Hepatocyte (in vitro differentiated cells): ENCODE measurements at regions not wholly inside any gene's neighbourhood (a gene's known extent, or its start where the extent isn't known, plus 50 kb on each side); places are given as distances from the start of the nearest gene placed in this dataset.

Experiments used
- DNase-seq: peaks from one replicate; pipeline ENCODE4 v3.0.0-alpha.2; 2016; ENCODE audit warnings: low spot score
- H2AFZ ChIP-seq: fragments of 200-600 bp; sonication (generic); 2 replicates; pipeline ENCODE4 v1.6.0; 2016; ENCODE audit warnings: antibody characterized with exemption, mild to moderate bottlenecking
- H3K27ac ChIP-seq: fragments of 200-600 bp; sonication (generic); 2 replicates; pipeline ENCODE4 v1.5.1; 2016; ENCODE audit warnings: mild to moderate bottlenecking
- H3K27me3 ChIP-seq: fragments of 200-600 bp; sonication (generic); 2 replicates; pipeline ENCODE4 v1.6.1; 2016
- H3K36me3 ChIP-seq: fragments of 200-600 bp; sonication (generic); replicated peaks from 2 replicates; pipeline ENCODE4 v1.5.1; 2016; ENCODE audit warnings: low read depth; ENCODE audit not compliant: insufficient read depth
- H3K4me1 ChIP-seq: fragments of 200-600 bp; sonication (generic); 2 replicates; pipeline ENCODE4 v1.5.1; 2016; ENCODE audit warnings: mild to moderate bottlenecking, moderate library complexity; ENCODE audit not compliant: insufficient read depth
- H3K4me2 ChIP-seq: fragments of 200-600 bp; sonication (generic); 2 replicates; pipeline ENCODE4 v1.6.0; 2016
- H3K4me3 ChIP-seq: fragments of 200-600 bp; sonication (generic); 2 replicates; pipeline ENCODE4 v1.5.1; 2016; ENCODE audit warnings: mild to moderate bottlenecking
- H3K79me2 ChIP-seq: fragments of 200-600 bp; sonication (generic); 2 replicates; pipeline ENCODE4 v1.6.0; 2017; ENCODE audit warnings: mild to moderate bottlenecking
- H3K9me2 ChIP-seq: fragments of 200-600 bp; sonication (generic); replicated peaks from 2 replicates; pipeline ENCODE4 v1.6.0; 2017; ENCODE audit warnings: mild to moderate bottlenecking; ENCODE audit not compliant: insufficient read depth
- H3K9me3 ChIP-seq: fragments of 200-600 bp; sonication (generic); 2 replicates; pipeline ENCODE4 v1.5.1; 2016; ENCODE audit warnings: low read depth, mild to moderate bottlenecking
- H4K20me1 ChIP-seq: fragments of 200-600 bp; sonication (generic); 2 replicates; pipeline ENCODE4 v1.6.0; 2016; ENCODE audit warnings: mild to moderate bottlenecking; ENCODE audit not compliant: insufficient read depth, poor library complexity, severe bottlenecking
- EZH2 ChIP-seq: fragments of 200-600 bp; sonication (generic); IDR thresholded peaks from 2 replicates; pipeline ENCODE4 v1.6.1; 2016; ENCODE audit warnings: antibody characterized with exemption, mild to moderate bottlenecking, borderline replicate concordance
- EZH2phosphoT487 ChIP-seq: fragments of 200-600 bp; sonication (generic); IDR thresholded peaks from one replicate; pipeline ENCODE4 v1.6.1; 2018; ENCODE audit warnings: antibody characterized with exemption, mild to moderate bottlenecking, low read depth, moderate library complexity; ENCODE audit not compliant: unreplicated experiment, severe bottlenecking
- WGBS: methylation state at CpG from one replicate; pipeline ENCODE4 v1.1.6; 2016; ENCODE audit warnings: low lambda C conversion rate; ENCODE audit errors: missing lambda C conversion rate; 5-methylcytosine and 5-hydroxymethylcytosine counted together
- TF ChIP-seq, protein P1 (sequence below): fragments of 200-600 bp; sonication (generic); IDR thresholded peaks from 2 replicates; pipeline ENCODE4 v1.5.1; 2016; ENCODE audit warnings: antibody characterized with exemption, mild to moderate bottlenecking; ENCODE audit not compliant: poor library complexity

DNA sequence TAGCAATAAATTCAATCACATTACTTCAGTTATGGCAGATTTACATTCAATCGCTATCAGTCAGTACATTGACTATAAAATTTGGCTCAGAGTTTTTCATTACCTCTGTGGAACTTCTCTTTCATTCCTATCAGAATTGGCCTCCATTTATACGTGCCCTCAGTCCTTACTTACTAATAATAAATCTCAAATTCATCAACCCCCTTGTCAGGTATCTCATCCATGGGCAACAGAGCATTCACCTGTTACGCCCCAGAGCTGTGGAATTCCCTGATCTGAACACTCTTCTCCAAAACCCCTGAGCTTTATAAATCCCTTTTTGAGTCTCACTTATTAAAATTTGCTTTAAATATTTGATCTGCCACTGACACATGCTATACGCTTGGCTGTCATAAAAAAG, 492.9 kb downstream of the GBE1 start:
- H4K20me1 ChIP-seq, result no peaks in the 10 kb centered on the region
- no peaks in the 10 kb centered on the region for H3K27me3 ChIP-seq
- no peaks in the 10 kb centered on the region for H3K9me3 ChIP-seq
- no peak overlapping the region for H3K4me3 ChIP-seq
- H3K36me3 ChIP-seq, result no peaks in the 10 kb centered on the region
- no peak overlapping the region for H3K27ac ChIP-seq
- WGBS, result 91% methylated on average over 4 of the region's 4 CpGs
- no peak overlapping the region for H2AFZ ChIP-seq
- H3K4me1 ChIP-seq, result no peaks in the 10 kb centered on the region
- TF ChIP-seq EZH2phosphoT487, result no peak
- TF ChIP-seq EZH2, result no peak
- TF ChIP-seq, protein P1, sequence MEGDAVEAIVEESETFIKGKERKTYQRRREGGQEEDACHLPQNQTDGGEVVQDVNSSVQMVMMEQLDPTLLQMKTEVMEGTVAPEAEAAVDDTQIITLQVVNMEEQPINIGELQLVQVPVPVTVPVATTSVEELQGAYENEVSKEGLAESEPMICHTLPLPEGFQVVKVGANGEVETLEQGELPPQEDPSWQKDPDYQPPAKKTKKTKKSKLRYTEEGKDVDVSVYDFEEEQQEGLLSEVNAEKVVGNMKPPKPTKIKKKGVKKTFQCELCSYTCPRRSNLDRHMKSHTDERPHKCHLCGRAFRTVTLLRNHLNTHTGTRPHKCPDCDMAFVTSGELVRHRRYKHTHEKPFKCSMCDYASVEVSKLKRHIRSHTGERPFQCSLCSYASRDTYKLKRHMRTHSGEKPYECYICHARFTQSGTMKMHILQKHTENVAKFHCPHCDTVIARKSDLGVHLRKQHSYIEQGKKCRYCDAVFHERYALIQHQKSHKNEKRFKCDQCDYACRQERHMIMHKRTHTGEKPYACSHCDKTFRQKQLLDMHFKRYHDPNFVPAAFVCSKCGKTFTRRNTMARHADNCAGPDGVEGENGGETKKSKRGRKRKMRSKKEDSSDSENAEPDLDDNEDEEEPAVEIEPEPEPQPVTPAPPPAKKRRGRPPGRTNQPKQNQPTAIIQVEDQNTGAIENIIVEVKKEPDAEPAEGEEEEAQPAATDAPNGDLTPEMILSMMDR, result no peak
- DNase-seq, result no peak
- no peak overlapping the region for H3K4me2 ChIP-seq
- H3K79me2 ChIP-seq, result no peaks in the 10 kb centered on the region
- no peaks in the 10 kb centered on the region for H3K9me2 ChIP-seq

DNA sequence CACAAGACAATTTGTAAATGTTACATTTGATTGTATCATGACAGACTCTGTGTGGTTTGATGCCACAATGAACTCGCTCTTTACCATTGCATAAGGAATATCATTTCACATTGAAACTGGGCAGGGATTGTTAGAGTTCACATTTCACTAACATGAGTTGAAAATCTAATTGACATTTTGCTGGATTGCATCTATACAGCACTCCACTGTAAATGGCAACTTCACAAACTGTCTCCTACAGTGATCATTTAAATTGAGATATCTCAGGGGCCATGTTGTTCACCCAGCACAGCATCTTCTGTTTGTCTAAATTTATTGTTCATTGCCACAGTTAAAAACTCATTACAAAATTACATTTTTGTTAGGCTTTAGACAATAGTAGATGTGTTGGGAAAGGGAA, 499.4 kb downstream of the GBE1 start:
- H2AFZ ChIP-seq, result no peak overlapping the region
- H3K4me2 ChIP-seq, result no peak overlapping the region
- no peaks in the 10 kb centered on the region for H3K27me3 ChIP-seq
- no peak overlapping the region for H3K4me3 ChIP-seq
- no peaks in the 10 kb centered on the region for H4K20me1 ChIP-seq
- no peak for TF ChIP-seq EZH2
- TF ChIP-seq EZH2phosphoT487, result no peak
- WGBS, result 97% methylated on average over 1 of the region's 1 CpG
- H3K9me3 ChIP-seq, result no peaks in the 10 kb centered on the region
- DNase-seq, result no peak
- no peaks in the 10 kb centered on the region for H3K4me1 ChIP-seq
- H3K9me2 ChIP-seq, result no peaks in the 10 kb centered on the region
- no peaks in the 10 kb centered on the region for H3K36me3 ChIP-seq
- no peak overlapping the region for H3K27ac ChIP-seq
- no peaks in the 10 kb centered on the region for H3K79me2 ChIP-seq

DNA sequence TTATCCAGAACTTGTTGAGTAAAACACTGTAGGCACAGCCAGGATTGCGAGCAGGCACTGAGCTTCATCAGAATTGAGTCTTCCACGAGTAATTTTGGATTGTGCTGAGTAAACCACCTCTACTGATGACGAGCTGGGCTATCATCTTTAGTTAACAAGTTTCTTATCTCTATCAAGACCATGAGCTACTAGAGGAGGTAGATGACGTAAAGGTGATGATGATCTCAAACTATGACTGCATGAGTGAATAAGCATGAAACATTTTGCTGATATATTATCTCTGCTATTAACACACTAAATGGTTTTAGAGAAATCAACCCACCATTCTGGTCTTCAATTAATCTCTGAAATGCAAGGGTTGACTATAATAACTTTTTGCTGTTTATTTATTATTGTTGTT, 506.0 kb downstream of the GBE1 start:
- H3K27ac ChIP-seq, result no peak overlapping the region
- H3K4me2 ChIP-seq, result no peak overlapping the region
- H3K4me3 ChIP-seq, result no peak overlapping the region
- no peaks in the 10 kb centered on the region for H3K9me3 ChIP-seq
- H3K79me2 ChIP-seq, result no peaks in the 10 kb centered on the region
- DNase-seq, result no peak
- H3K36me3 ChIP-seq, result no peaks in the 10 kb centered on the region
- no peaks in the 10 kb centered on the region for H4K20me1 ChIP-seq
- TF ChIP-seq EZH2phosphoT487, result no peak
- TF ChIP-seq, protein P1, result no peak
- no peak for TF ChIP-seq EZH2
- H3K4me1 ChIP-seq, result no peaks in the 10 kb centered on the region
- 62% methylated on average over 4 of the region's 4 CpGs for WGBS
- H3K27me3 ChIP-seq, result no peaks in the 10 kb centered on the region
- no peak overlapping the region for H2AFZ ChIP-seq
- H3K9me2 ChIP-seq, result no peaks in the 10 kb centered on the region

DNA sequence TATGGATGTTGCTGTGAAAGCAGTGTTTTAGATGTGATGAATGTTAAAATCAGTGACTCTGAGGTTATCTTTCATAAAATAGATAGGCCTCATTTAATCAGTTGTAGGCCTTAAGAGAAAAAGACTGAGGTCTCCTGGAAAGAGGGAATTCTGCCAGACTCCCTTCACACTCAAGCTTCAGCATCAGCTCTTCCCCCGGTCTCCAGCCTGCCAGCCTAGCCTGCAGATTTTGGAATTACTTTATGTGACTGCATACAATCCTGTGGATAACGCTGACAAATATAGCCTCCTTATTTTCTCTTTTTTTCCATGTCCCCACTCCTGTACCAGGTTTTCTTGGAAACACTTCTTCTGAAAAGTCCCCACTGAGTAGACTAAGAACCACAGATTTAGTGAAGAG, 510.3 kb downstream of the GBE1 start:
- H4K20me1 ChIP-seq, result no peaks in the 10 kb centered on the region
- no peak overlapping the region for H2AFZ ChIP-seq
- no peak overlapping the region for H3K4me3 ChIP-seq
- TF ChIP-seq, protein P1, result no peak
- TF ChIP-seq EZH2phosphoT487 (no peak), EZH2 (no peak)
- no peaks in the 10 kb centered on the region for H3K27me3 ChIP-seq
- no peak overlapping the region for H3K27ac ChIP-seq
- H3K36me3 ChIP-seq, result no peaks in the 10 kb centered on the region
- 90% methylated on average over 2 of the region's 2 CpGs for WGBS
- no peaks in the 10 kb centered on the region for H3K79me2 ChIP-seq
- H3K4me2 ChIP-seq, result no peak overlapping the region
- H3K9me2 ChIP-seq, result no peaks in the 10 kb centered on the region
- H3K9me3 ChIP-seq, result no peaks in the 10 kb centered on the region
- no peak for DNase-seq
- H3K4me1 ChIP-seq, result peaks cover 8% of the 10 kb centered on the region
